ENCODE measurements at regions not wholly inside any gene's neighbourhood (a gene's known extent, or its start where the extent isn't known, plus 50 kb on each side); places are given as distances from the start of the nearest gene placed in this dataset.
"Not testable (repeated sequence)": the region's sequence is repeated elsewhere in the genome, so short reads cannot be mapped to it uniquely, and the experiment has no call there.

- DNase-seq: no peak
These were observed 61.2 kb upstream of the VIPR2 start for GRCh38 chr7:159205833-159206232.

GRCh38 chr7:159204664-159205063 lies 60.0 kb upstream of the VIPR2 start:
- no peak for DNase-seq

- DNase-seq: not testable (repeated sequence)
These were observed 58.6 kb upstream of the VIPR2 start for GRCh38 chr7:159203253-159203652.

- DNase-seq: no peak
These were observed 57.2 kb upstream of the VIPR2 start for GRCh38 chr7:159201722-159202330.

- DNase-seq: no peak
These were observed 55.8 kb upstream of the VIPR2 start for GRCh38 chr7:159200421-159200820.

GRCh38 chr7:159198016-159198724 lies 53.5 kb upstream of the VIPR2 start:
- no peak for DNase-seq

- no peak for DNase-seq
These were observed 52.7 kb upstream of the VIPR2 start for GRCh38 chr7:159197066-159197975.

- DNase-seq: no peak
These were observed 51.9 kb upstream of the VIPR2 start for GRCh38 chr7:159196584-159196983.

- DNase-seq: no peak
These were observed 51.3 kb upstream of the VIPR2 start for GRCh38 chr7:159195946-159196345.
